ENCODE measurements at regions not wholly inside any gene's neighbourhood (a gene's known extent, or its start where the extent isn't known, plus 50 kb on each side); places are given as distances from the start of the nearest gene placed in this dataset.

DNA sequence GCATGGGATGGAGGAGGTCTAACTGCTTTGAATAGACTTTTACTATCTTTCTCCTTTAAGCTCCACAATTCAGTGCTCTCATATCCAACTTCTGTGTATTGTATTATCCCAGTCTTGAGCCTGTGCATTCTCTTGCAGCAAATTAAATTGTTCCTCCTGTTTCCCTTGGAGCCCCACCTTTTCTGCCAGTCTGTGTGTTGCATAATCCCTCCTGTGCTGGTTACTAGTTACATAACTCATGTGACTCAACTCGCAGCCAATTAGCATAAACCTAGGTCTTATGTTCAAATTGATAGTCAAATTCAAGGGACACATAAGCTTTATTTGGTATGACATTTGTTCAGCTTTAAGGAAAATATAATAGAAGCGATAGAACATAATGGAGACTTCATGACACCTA, 1863.5 kb downstream of the MRPL39 start:
- H3K9me3 Mint-ChIP-seq (ENCODE audit: insufficient read depth): peaks cover 10% of the 10 kb centered on the region
- H3K27ac ChIP-seq (ENCODE audit: low read length in 2 of 2): no peak overlapping the region
- no peaks in the 10 kb centered on the region for H4K20me1 ChIP-seq (ENCODE audit: control insufficient read depth, insufficient read depth, low read length, poor library complexity, severe bottlenecking)
- H3K27me3 ChIP-seq (replicated peaks in 1 of 4; ENCODE audit: control extremely low read depth in 1 of 4, control insufficient read depth in 3 of 4, insufficient read depth in 4 of 4, low read length in 3 of 4): no peaks in the 10 kb centered on the region
- no peak overlapping the region for H3K27ac Mint-ChIP-seq
- ATAC-seq (ENCODE audit: low read depth) (no peak), DNase-seq (no peak)
- TF ChIP-seq, protein P1, sequence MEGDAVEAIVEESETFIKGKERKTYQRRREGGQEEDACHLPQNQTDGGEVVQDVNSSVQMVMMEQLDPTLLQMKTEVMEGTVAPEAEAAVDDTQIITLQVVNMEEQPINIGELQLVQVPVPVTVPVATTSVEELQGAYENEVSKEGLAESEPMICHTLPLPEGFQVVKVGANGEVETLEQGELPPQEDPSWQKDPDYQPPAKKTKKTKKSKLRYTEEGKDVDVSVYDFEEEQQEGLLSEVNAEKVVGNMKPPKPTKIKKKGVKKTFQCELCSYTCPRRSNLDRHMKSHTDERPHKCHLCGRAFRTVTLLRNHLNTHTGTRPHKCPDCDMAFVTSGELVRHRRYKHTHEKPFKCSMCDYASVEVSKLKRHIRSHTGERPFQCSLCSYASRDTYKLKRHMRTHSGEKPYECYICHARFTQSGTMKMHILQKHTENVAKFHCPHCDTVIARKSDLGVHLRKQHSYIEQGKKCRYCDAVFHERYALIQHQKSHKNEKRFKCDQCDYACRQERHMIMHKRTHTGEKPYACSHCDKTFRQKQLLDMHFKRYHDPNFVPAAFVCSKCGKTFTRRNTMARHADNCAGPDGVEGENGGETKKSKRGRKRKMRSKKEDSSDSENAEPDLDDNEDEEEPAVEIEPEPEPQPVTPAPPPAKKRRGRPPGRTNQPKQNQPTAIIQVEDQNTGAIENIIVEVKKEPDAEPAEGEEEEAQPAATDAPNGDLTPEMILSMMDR (IDR thresholded peaks at IDR 0.05): no peak
- TF ChIP-seq EZH2 (IDR thresholded peaks at IDR 0.05; ENCODE audit: borderline replicate concordance, insufficient read depth, low read depth, low read length, poor library complexity, severe bottlenecking): no peak
- peaks cover 1 to 9% (median 7%) of the 10 kb centered on the region in 3 donors for H3K9me3 ChIP-seq (ENCODE audit: control extremely low read depth in 1 of 3, control insufficient read depth in 2 of 3, insufficient read depth in 1 of 3, low read length in 2 of 3)
- no peaks in the 10 kb centered on the region for H3K4me1 Mint-ChIP-seq
- no CpG with 5 or more reads among the region's 2 CpGs for WGBS (ENCODE audit: insufficient coverage)
- ChIA-PET CTCF (no interaction called here), POLR2A (no interaction called here)
- intact Hi-C loops (cut with micrococcal nuclease): no loop called here
- no peak overlapping the region for H3K4me3 Mint-ChIP-seq
- no peak overlapping the region for H3K4me2 ChIP-seq (replicated peaks; ENCODE audit: low read depth, low read length, poor library complexity, severe bottlenecking)
- peaks cover 3% of the 10 kb centered on the region for H3K27me3 Mint-ChIP-seq
- H3K79me2 ChIP-seq (ENCODE audit: control insufficient read depth, insufficient read depth, low read length): no peaks in the 10 kb centered on the region
- H3K36me3 ChIP-seq (replicated peaks in 1 of 2; ENCODE audit: control extremely low read depth in 1 of 2, control insufficient read depth in 1 of 2, extremely low read depth in 1 of 2, insufficient read depth in 2 of 2, low read length in 1 of 2): no peaks in the 10 kb centered on the region
- H3K9ac ChIP-seq (ENCODE audit: low read length): no peak overlapping the region
- H3K4me3 ChIP-seq (ENCODE audit: control extremely low read depth in 1 of 5, extremely low read depth in 1 of 5, insufficient read depth in 1 of 5, low read depth in 2 of 5, low read length in 4 of 5): no peak overlapping the region
- H3K4me1 ChIP-seq (ENCODE audit: control insufficient read depth in 2 of 2, insufficient read depth in 2 of 2, low read length in 2 of 2): no peaks in the 10 kb centered on the region
- no peak overlapping the region for H2AFZ ChIP-seq (ENCODE audit: insufficient read depth, low read depth, low read length, poor library complexity, severe bottlenecking)

DNA sequence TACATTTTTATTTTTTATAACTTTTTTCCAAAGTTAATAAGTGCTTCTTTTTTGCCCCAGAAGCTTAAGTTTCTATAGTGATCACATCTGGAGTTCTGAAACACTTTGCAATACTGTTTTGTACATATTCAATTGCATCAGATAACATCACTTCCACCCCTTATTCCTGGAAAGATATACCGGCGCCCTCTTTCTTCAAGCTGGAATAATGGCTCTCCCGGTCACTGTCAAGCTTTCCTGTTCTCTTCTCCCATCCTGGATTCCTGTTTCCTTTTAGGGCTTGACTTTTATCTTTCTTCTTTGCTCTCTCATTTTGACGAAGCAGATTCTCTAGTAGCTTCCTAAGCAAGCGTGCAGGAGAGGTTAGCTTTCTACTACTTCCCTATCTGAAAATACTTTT, 1866.8 kb downstream of the MRPL39 start:
- H3K9me3 ChIP-seq (ENCODE audit: control extremely low read depth in 1 of 3, control insufficient read depth in 2 of 3, insufficient read depth in 1 of 3, low read length in 2 of 3): no peaks in the 10 kb centered on the region
- no peak overlapping the region for H2AFZ ChIP-seq (ENCODE audit: insufficient read depth, low read depth, low read length, poor library complexity, severe bottlenecking)
- ChIA-PET POLR2A (no interaction called here), CTCF (no interaction called here)
- no peak overlapping the region for H3K9ac ChIP-seq (ENCODE audit: low read length)
- Mint-ChIP-seq H3K27me3 (peaks cover 3% of the 10 kb centered on the region), H3K9me3 (ENCODE audit: insufficient read depth) (no peaks in the 10 kb centered on the region), H3K27ac (no peak overlapping the region), H3K4me3 (no peak overlapping the region), H3K4me1 (no peaks in the 10 kb centered on the region)
- 96% methylated on average over 3 of the region's 5 CpGs for WGBS (ENCODE audit: insufficient coverage)
- no peaks in the 10 kb centered on the region for H3K36me3 ChIP-seq (replicated peaks in 1 of 2; ENCODE audit: control extremely low read depth in 1 of 2, control insufficient read depth in 1 of 2, extremely low read depth in 1 of 2, insufficient read depth in 2 of 2, low read length in 1 of 2)
- ATAC-seq (ENCODE audit: low read depth) (no peak), DNase-seq (no peak)
- no peak overlapping the region for H3K27ac ChIP-seq (ENCODE audit: low read length in 2 of 2)
- H3K79me2 ChIP-seq (ENCODE audit: control insufficient read depth, insufficient read depth, low read length): no peaks in the 10 kb centered on the region
- no peaks in the 10 kb centered on the region for H3K27me3 ChIP-seq (replicated peaks in 1 of 4; ENCODE audit: control extremely low read depth in 1 of 4, control insufficient read depth in 3 of 4, insufficient read depth in 4 of 4, low read length in 3 of 4)
- no peaks in the 10 kb centered on the region for H4K20me1 ChIP-seq (ENCODE audit: control insufficient read depth, insufficient read depth, low read length, poor library complexity, severe bottlenecking)
- H3K4me3 ChIP-seq (ENCODE audit: control extremely low read depth in 1 of 5, extremely low read depth in 1 of 5, insufficient read depth in 1 of 5, low read depth in 2 of 5, low read length in 4 of 5): no peak overlapping the region
- no peak overlapping the region for H3K4me2 ChIP-seq (replicated peaks; ENCODE audit: low read depth, low read length, poor library complexity, severe bottlenecking)
- no peak for TF ChIP-seq EZH2 (IDR thresholded peaks at IDR 0.05; ENCODE audit: borderline replicate concordance, insufficient read depth, low read depth, low read length, poor library complexity, severe bottlenecking)
- TF ChIP-seq, protein P1 (IDR thresholded peaks at IDR 0.05): no peak
- no peaks in the 10 kb centered on the region for H3K4me1 ChIP-seq (ENCODE audit: control insufficient read depth in 2 of 2, insufficient read depth in 2 of 2, low read length in 2 of 2)
- intact Hi-C loops (cut with micrococcal nuclease): no loop called here

All from B cell (primary cell).